ENCODE measurements at regions not wholly inside any gene's neighbourhood (a gene's known extent, or its start where the extent isn't known, plus 50 kb on each side); places are given as distances from the start of the nearest gene placed in this dataset.

GRCh38 chr2:207419331-207419730 lies 110.4 kb upstream of the CREB1 start:
- H3K18ac ChIP-seq (ENCODE audit: low read depth, low read length) = no peak overlapping the region
- CTCF ChIA-PET = no interaction called here

More at GRCh38 chr2:207419331-207419730, 110.4 kb upstream of the CREB1 start:
- Histone ChIP-seq H3K27ac (ENCODE audit: insufficient read depth, low read length) (no peak overlapping the region), H3K27me3 (ENCODE audit: control insufficient read depth, insufficient read depth, low read length) (peaks cover 4% of the 10 kb centered on the region), H2AK5ac (ENCODE audit: low read depth, low read length) (no peak overlapping the region), H2AK9ac (replicated peaks; ENCODE audit: low read depth, low read length, poor library complexity) (no peak overlapping the region), H3K79me1 (ENCODE audit: low read depth in 1 of 2, low read length in 2 of 2) (no peaks in the 10 kb centered on the region), H2BK20ac (ENCODE audit: low read depth, low read length) (no peak overlapping the region), H3K4me2 (ENCODE audit: low read depth, low read length) (no peak overlapping the region), H3K56ac (ENCODE audit: extremely low read depth, insufficient read depth, low read length) (no peak overlapping the region), H3K9ac (ENCODE audit: low read depth, low read length) (no peak overlapping the region), H3K23ac (ENCODE audit: low read depth, low read length) (no peak overlapping the region), H3K4me3 (ENCODE audit: insufficient read depth, low read depth, low read length) (no peak overlapping the region), H4K20me1 (ENCODE audit: insufficient read depth, low read length) (no peaks in the 10 kb centered on the region), H4K91ac (ENCODE audit: insufficient read depth, low read depth, low read length) (no peak overlapping the region), H2AFZ (replicated peaks; ENCODE audit: low read length, poor library complexity) (no peak overlapping the region), H3K9me1 (ENCODE audit: insufficient read depth, low read length) (0 out of 2 replicates have a peak, but pooled peaks cover 2% of the 10 kb centered on the region), H2BK5ac (ENCODE audit: low read depth, low read length, poor library complexity, severe bottlenecking) (no peak overlapping the region), H3K36me3 (ENCODE audit: control insufficient read depth, insufficient read depth, low read length) (no peaks in the 10 kb centered on the region), H3K4ac (ENCODE audit: low read depth, low read length) (no peak overlapping the region), H3K14ac (replicated peaks; ENCODE audit: low read depth, low read length) (no peak overlapping the region), H3K9me3 (ENCODE audit: control insufficient read depth, insufficient read depth, low read length) (peaks cover 3% of the 10 kb centered on the region; the same call in 1 of the 2 replicates), H4K8ac (ENCODE audit: low read depth in 2 of 2, low read length in 2 of 2) (no peak overlapping the region), H2BK15ac (ENCODE audit: low read depth, low read length) (no peak overlapping the region), H4K5ac (ENCODE audit: low read depth, low read length) (no peak overlapping the region), H3K4me1 (ENCODE audit: control insufficient read depth, insufficient read depth, low read length) (no peaks in the 10 kb centered on the region; the same call in 1 of the 2 replicates), H2BK120ac (ENCODE audit: low read depth, low read length) (no peak overlapping the region)
- WGBS, 2 experiments (ENCODE audit: extremely low coverage in 2 of 2, insufficient read length in 1 of 2) = no CpG with 5 or more reads among the region's 4 CpGs
- intact Hi-C loops (cut with micrococcal nuclease) (no loop called here), in situ Hi-C loops (cut with MboI; ENCODE audit: low sequenced_read_pairs) (no loop called here), dilution Hi-C loops (cut with HindIII; ENCODE audit: low sequenced_read_pairs, unreplicated experiment) (no loop called here)
- no peak for TF ChIP-seq RAD21 (IDR thresholded peaks at IDR 0.05; ENCODE audit: low read length)
- TF ChIP-seq USF2 (IDR thresholded peaks at IDR 0.05; ENCODE audit: low read depth, low read length) = no peak
- TF ChIP-seq BHLHE40 (IDR thresholded peaks at IDR 0.05; ENCODE audit: low read depth, low read length) = no peak
- TF ChIP-seq, protein P1, sequence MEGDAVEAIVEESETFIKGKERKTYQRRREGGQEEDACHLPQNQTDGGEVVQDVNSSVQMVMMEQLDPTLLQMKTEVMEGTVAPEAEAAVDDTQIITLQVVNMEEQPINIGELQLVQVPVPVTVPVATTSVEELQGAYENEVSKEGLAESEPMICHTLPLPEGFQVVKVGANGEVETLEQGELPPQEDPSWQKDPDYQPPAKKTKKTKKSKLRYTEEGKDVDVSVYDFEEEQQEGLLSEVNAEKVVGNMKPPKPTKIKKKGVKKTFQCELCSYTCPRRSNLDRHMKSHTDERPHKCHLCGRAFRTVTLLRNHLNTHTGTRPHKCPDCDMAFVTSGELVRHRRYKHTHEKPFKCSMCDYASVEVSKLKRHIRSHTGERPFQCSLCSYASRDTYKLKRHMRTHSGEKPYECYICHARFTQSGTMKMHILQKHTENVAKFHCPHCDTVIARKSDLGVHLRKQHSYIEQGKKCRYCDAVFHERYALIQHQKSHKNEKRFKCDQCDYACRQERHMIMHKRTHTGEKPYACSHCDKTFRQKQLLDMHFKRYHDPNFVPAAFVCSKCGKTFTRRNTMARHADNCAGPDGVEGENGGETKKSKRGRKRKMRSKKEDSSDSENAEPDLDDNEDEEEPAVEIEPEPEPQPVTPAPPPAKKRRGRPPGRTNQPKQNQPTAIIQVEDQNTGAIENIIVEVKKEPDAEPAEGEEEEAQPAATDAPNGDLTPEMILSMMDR (conservative IDR thresholded peaks at IDR 0.05; ENCODE audit: low read depth, low read length) = no peak
- TF ChIP-seq RCOR1 (IDR thresholded peaks at IDR 0.05; ENCODE audit: insufficient replicate concordance, low read length) = no peak
- no peak for TF ChIP-seq MAZ (IDR thresholded peaks at IDR 0.05; ENCODE audit: borderline replicate concordance, low read depth, low read length)
- no peak for TF ChIP-seq SMC3 (IDR thresholded peaks at IDR 0.05; ENCODE audit: low read depth, low read length)
- POLR2A ChIA-PET (ENCODE audit: unreplicated experiment) = interaction anchor here (0.6 kb wide), 1 partner anchor 254 kb away, joined by 4 read pairs; no protein-coding TSS in a partner anchor
- no TSS peak for BruUV-seq (replicated peaks)
- DNase-seq (no peak), ATAC-seq (ENCODE audit: low read depth) (no peak)

Data from IMR-90 (cell line).